GM20431 (cell line): ENCODE measurements at regions not wholly inside any gene's neighbourhood (a gene's known extent, or its start where the extent isn't known, plus 50 kb on each side); places are given as distances from the start of the nearest gene placed in this dataset.

Experiments
- in situ Hi-C: fragments of 300-500 bp; cut with MseI, MboI; formaldehyde crosslinking; loops from one replicate; pipeline ENCODE4 v1.15.0; 2020; ENCODE audit warnings: low sequenced_read_pairs; ENCODE audit not compliant: unreplicated experiment

- in situ Hi-C loops, result no loop called here
These were observed 64.3 kb upstream of the VANGL1 start for GRCh38 chr1:115577513-115577912.

- in situ Hi-C loops, result no loop called here
These were observed 66.1 kb upstream of the VANGL1 start for GRCh38 chr1:115575661-115576060.

- in situ Hi-C loops, result no loop called here
These were observed 69.1 kb upstream of the VANGL1 start for GRCh38 chr1:115572710-115573109.

GRCh38 chr1:115567431-115567830 lies 74.3 kb upstream of the VANGL1 start:
- in situ Hi-C loops, result no loop called here

- in situ Hi-C loops, result no loop called here
These were observed 76.0 kb upstream of the VANGL1 start for GRCh38 chr1:115565791-115566190.

- in situ Hi-C loops, result no loop called here
These were observed 76.4 kb upstream of the VANGL1 start for GRCh38 chr1:115565353-115565752.

GRCh38 chr1:115564201-115564600 lies 77.6 kb upstream of the VANGL1 start:
- in situ Hi-C loops, result no loop called here

GRCh38 chr1:115560027-115560426 lies 81.7 kb upstream of the VANGL1 start:
- in situ Hi-C loops, result no loop called here

GRCh38 chr1:115558275-115558674 lies 83.5 kb upstream of the VANGL1 start:
- in situ Hi-C loops, result no loop called here

- in situ Hi-C loops, result no loop called here
These were observed 84.1 kb upstream of the VANGL1 start for GRCh38 chr1:115557715-115558114.

- in situ Hi-C loops, result no loop called here
These were observed 85.5 kb upstream of the VANGL1 start for GRCh38 chr1:115556236-115556635.

GRCh38 chr1:115555446-115555845 lies 86.3 kb upstream of the VANGL1 start:
- in situ Hi-C loops, result no loop called here

GRCh38 chr1:115547696-115548095 lies 94.1 kb upstream of the VANGL1 start:
- in situ Hi-C loops, result no loop called here

GRCh38 chr1:115546846-115547245 lies 94.9 kb upstream of the VANGL1 start:
- in situ Hi-C loops, result no loop called here

GRCh38 chr1:115545791-115546733 lies 95.7 kb upstream of the VANGL1 start:
- in situ Hi-C loops, result no loop called here

GRCh38 chr1:115545096-115545720 lies 96.6 kb upstream of the VANGL1 start:
- in situ Hi-C loops, result no loop called here

GRCh38 chr1:115544131-115544530 lies 97.6 kb upstream of the VANGL1 start:
- in situ Hi-C loops, result no loop called here

- in situ Hi-C loops, result no loop called here
These were observed 98.5 kb upstream of the VANGL1 start for GRCh38 chr1:115543247-115543646.

- in situ Hi-C loops, result no loop called here
These were observed 102.0 kb upstream of the VANGL1 start for GRCh38 chr1:115539736-115540135.

GRCh38 chr1:115539061-115539460 lies 102.7 kb upstream of the VANGL1 start:
- in situ Hi-C loops, result no loop called here

GRCh38 chr1:115538579-115538978 lies 103.2 kb upstream of the VANGL1 start:
- in situ Hi-C loops, result no loop called here
